ENCODE measurements at regions not wholly inside any gene's neighbourhood (a gene's known extent, or its start where the extent isn't known, plus 50 kb on each side); places are given as distances from the start of the nearest gene placed in this dataset.
"Not testable (repeated sequence)": the region's sequence is repeated elsewhere in the genome, so short reads cannot be mapped to it uniquely, and the experiment has no call there.

DNA sequence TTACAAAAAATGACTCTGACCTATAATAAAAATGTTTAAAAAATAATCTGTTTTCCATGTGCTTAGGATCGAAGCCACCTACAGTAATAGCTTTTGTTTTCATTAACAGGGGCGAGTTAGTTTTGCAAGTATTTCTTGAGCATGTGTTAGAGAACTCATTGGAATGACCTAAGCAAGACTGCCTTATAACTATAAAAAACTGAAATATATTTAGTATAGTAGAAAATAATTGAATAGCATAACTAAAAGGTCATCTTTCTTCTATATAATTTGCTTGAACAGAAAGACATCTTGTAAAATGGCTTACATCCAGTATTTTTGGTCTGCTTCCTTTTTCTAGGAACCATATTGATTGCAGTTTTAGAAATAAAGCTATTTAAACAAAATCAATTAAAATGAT is 241.5 kb upstream of the NRIP1 start:
- TF ChIP-seq, protein P1, sequence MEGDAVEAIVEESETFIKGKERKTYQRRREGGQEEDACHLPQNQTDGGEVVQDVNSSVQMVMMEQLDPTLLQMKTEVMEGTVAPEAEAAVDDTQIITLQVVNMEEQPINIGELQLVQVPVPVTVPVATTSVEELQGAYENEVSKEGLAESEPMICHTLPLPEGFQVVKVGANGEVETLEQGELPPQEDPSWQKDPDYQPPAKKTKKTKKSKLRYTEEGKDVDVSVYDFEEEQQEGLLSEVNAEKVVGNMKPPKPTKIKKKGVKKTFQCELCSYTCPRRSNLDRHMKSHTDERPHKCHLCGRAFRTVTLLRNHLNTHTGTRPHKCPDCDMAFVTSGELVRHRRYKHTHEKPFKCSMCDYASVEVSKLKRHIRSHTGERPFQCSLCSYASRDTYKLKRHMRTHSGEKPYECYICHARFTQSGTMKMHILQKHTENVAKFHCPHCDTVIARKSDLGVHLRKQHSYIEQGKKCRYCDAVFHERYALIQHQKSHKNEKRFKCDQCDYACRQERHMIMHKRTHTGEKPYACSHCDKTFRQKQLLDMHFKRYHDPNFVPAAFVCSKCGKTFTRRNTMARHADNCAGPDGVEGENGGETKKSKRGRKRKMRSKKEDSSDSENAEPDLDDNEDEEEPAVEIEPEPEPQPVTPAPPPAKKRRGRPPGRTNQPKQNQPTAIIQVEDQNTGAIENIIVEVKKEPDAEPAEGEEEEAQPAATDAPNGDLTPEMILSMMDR (IDR thresholded peaks at IDR 0.05; ENCODE audit: partially characterized antibody, unreplicated experiment): no peak
- no peaks in the 10 kb centered on the region for H3K36me3 Mint-ChIP-seq (ENCODE audit: unreplicated experiment)
- peaks cover 3% of the 10 kb centered on the region for H3K27me3 Mint-ChIP-seq (ENCODE audit: unreplicated experiment)
- DNase-seq: no peak
- H3K4me3 Mint-ChIP-seq (ENCODE audit: unreplicated experiment): no peak overlapping the region
- no peak overlapping the region for H3K27ac Mint-ChIP-seq (ENCODE audit: unreplicated experiment)
- no peaks in the 10 kb centered on the region for H3K9me3 Mint-ChIP-seq (ENCODE audit: unreplicated experiment)
- H3K4me1 Mint-ChIP-seq (ENCODE audit: low read depth, unreplicated experiment): no peaks in the 10 kb centered on the region

DNA sequence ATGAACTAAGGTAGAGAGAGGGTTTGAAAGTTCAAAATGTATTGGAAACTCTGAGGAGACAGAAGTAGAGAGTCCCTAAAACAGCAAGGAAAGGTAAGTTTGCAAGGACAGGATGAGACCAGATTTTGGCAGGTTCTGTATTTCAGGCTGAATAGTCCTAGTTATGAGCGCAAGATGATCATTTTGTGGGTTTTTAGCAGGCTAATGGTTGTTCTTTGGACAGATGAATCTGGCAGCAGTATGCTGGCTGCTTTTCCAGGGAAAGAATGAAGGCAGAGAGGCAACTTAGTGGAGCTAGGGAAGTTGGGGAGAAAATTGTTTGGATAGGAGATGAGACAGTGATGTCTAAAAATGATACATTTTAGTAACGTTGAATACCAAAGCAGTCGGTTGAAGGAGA is 243.5 kb upstream of the NRIP1 start:
- no peak for DNase-seq
- H3K4me3 Mint-ChIP-seq (ENCODE audit: unreplicated experiment): no peak overlapping the region
- H3K27ac Mint-ChIP-seq (ENCODE audit: unreplicated experiment): no peak overlapping the region
- H3K36me3 Mint-ChIP-seq (ENCODE audit: unreplicated experiment): no peaks in the 10 kb centered on the region
- H3K9me3 Mint-ChIP-seq (ENCODE audit: unreplicated experiment): no peaks in the 10 kb centered on the region
- H3K4me1 Mint-ChIP-seq (ENCODE audit: low read depth, unreplicated experiment): no peaks in the 10 kb centered on the region
- no peaks in the 10 kb centered on the region for H3K27me3 Mint-ChIP-seq (ENCODE audit: unreplicated experiment)
- TF ChIP-seq, protein P1 (IDR thresholded peaks at IDR 0.05; ENCODE audit: partially characterized antibody, unreplicated experiment): no peak

DNA sequence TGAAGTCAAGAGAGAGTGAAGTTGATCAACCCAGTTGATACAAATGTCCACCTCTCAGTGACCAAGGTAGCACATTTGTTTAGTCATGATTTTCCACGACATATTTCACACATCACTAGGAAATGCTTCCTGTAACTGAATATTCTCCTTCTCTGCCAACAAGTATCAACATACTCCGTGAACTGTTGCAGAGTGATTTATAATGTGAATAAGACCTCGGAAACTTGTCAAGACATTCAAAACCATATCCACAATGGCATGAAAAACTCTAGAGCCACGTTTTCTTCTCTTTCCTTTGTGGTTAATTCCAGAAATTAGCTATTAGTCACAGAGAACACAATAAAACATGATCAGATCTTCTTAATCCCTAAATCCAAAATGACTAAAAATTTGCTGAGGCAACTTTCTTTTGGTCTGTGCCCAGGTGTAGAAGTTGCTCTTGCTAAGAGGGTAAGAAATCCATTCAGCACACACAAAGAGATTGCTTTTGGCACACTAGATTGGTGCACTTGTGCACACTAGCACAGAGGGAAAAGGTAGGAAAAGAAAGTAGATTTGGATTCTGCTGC is 244.3 kb upstream of the NRIP1 start:
- Mint-ChIP-seq H3K36me3 (ENCODE audit: unreplicated experiment) (no peaks in the 10 kb centered on the region), H3K27ac (ENCODE audit: unreplicated experiment) (no peak overlapping the region), H3K4me1 (ENCODE audit: low read depth, unreplicated experiment) (no peaks in the 10 kb centered on the region), H3K27me3 (ENCODE audit: unreplicated experiment) (no peaks in the 10 kb centered on the region), H3K9me3 (ENCODE audit: unreplicated experiment) (no peaks in the 10 kb centered on the region), H3K4me3 (ENCODE audit: unreplicated experiment) (no peak overlapping the region)
- TF ChIP-seq, protein P1 (IDR thresholded peaks at IDR 0.05; ENCODE audit: partially characterized antibody, unreplicated experiment): no peak
- no peak for DNase-seq

DNA sequence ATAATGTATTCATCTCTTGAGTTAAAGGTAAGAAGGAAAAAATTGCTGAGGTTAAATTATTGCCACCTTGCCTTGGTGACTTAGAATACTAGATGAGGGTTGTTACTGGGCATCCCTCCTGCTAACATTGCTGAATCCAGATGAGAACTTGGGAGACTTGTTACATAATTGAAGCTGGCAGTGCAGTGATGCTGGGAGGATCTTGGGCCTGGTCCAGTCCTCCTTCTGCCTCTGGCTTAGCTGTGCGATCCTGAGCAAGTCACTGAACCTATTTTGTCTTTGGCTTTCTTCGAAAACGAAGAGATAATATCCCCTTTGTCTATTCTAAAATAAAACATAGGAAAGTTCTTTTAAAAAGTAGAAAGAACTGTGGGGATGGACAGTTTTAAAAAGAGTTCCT is 244.9 kb upstream of the NRIP1 start:
- Mint-ChIP-seq H3K4me3 (ENCODE audit: unreplicated experiment) (no peak overlapping the region), H3K27me3 (ENCODE audit: unreplicated experiment) (no peaks in the 10 kb centered on the region), H3K27ac (ENCODE audit: unreplicated experiment) (no peak overlapping the region), H3K9me3 (ENCODE audit: unreplicated experiment) (no peaks in the 10 kb centered on the region), H3K36me3 (ENCODE audit: unreplicated experiment) (no peaks in the 10 kb centered on the region), H3K4me1 (ENCODE audit: low read depth, unreplicated experiment) (no peaks in the 10 kb centered on the region)
- TF ChIP-seq, protein P1 (IDR thresholded peaks at IDR 0.05; ENCODE audit: partially characterized antibody, unreplicated experiment): no peak
- DNase-seq: no peak

DNA sequence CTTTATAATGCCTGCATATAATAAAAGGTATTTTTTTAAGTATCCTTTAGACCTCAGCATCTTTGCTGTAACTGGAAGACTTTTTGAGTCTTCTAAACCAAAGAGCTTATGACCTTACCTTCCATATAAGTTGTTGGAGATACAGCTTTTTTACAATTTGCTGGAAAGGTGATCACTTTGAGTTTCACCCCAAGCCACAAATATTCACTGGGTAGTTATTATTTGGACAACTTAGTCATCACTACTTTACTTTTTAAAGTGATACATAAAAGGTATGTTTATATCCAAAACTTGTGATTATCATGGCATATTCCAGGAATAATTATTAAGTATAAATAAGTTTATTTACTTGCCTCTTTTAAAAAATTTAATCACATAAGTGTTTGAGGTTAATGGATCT is 246.7 kb upstream of the NRIP1 start:
- TF ChIP-seq, protein P1 (IDR thresholded peaks at IDR 0.05; ENCODE audit: partially characterized antibody, unreplicated experiment): no peak
- Mint-ChIP-seq H3K27ac (ENCODE audit: unreplicated experiment) (no peak overlapping the region), H3K9me3 (ENCODE audit: unreplicated experiment) (no peaks in the 10 kb centered on the region), H3K27me3 (ENCODE audit: unreplicated experiment) (no peaks in the 10 kb centered on the region), H3K4me3 (ENCODE audit: unreplicated experiment) (no peak overlapping the region), H3K4me1 (ENCODE audit: low read depth, unreplicated experiment) (no peaks in the 10 kb centered on the region), H3K36me3 (ENCODE audit: unreplicated experiment) (no peaks in the 10 kb centered on the region)
- DNase-seq: no peak

DNA sequence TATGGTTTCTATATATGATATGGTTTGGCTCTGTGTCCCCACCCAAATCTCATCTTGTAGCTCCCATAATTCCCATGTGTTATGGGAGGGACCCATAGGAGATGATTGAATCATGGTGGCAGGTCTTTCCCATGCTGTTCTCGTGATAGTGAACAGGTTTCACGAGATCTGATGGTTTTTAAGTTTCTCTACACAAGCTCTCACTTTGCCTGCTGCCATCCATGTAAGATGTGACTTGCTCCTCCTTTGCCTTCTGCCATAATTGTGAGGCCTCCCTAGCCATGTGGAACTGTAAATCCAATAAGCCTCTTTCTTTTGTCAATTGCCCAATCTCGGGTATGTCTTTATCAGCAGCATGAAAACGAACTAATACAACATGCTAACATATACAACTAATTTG is 252.2 kb upstream of the NRIP1 start:
- not testable (repeated sequence) for H3K9me3 Mint-ChIP-seq (ENCODE audit: unreplicated experiment); H3K36me3 Mint-ChIP-seq (ENCODE audit: unreplicated experiment); DNase-seq; H3K4me1 Mint-ChIP-seq (ENCODE audit: low read depth, unreplicated experiment); H3K4me3 Mint-ChIP-seq (ENCODE audit: unreplicated experiment); H3K27ac Mint-ChIP-seq (ENCODE audit: unreplicated experiment); H3K27me3 Mint-ChIP-seq (ENCODE audit: unreplicated experiment)

Measured in glutamatergic neuron (in vitro differentiated cells).